ENCODE measurements at regions not wholly inside any gene's neighbourhood (a gene's known extent, or its start where the extent isn't known, plus 50 kb on each side); places are given as distances from the start of the nearest gene placed in this dataset.

- TF ChIP-seq CTCF (IDR thresholded peaks at IDR 0.05; ENCODE audit: low read depth, low read length, missing control alignments) = no peak
- no peak for DNase-seq (ENCODE audit: low read depth)
- H3K4me3 ChIP-seq (ENCODE audit: low read depth, low read length) = no peak overlapping the region
Observed at GRCh38 chr2:31707992-31708391, 127.3 kb upstream of the SRD5A2 start.

GRCh38 chr2:31704561-31705212, 123.9 kb upstream of the SRD5A2 start:
- H3K4me3 ChIP-seq (ENCODE audit: low read depth, low read length) = no peak overlapping the region
- DNase-seq (ENCODE audit: low read depth) = no peak
- no peak for TF ChIP-seq CTCF (IDR thresholded peaks at IDR 0.05; ENCODE audit: low read depth, low read length, missing control alignments)

- DNase-seq (ENCODE audit: low read depth) = no peak
- TF ChIP-seq CTCF (IDR thresholded peaks at IDR 0.05; ENCODE audit: low read depth, low read length, missing control alignments) = no peak
Observed at GRCh38 chr2:31703253-31703652, 122.5 kb upstream of the SRD5A2 start.

GRCh38 chr2:31698722-31699121, 118.0 kb upstream of the SRD5A2 start:
- no peak for DNase-seq (ENCODE audit: low read depth)
- TF ChIP-seq CTCF (IDR thresholded peaks at IDR 0.05; ENCODE audit: low read depth, low read length, missing control alignments) = no peak

More at GRCh38 chr2:31703253-31703652, 122.5 kb upstream of the SRD5A2 start:
- H3K4me3 ChIP-seq (ENCODE audit: low read depth, low read length) = no peak overlapping the region

GRCh38 chr2:31696068-31696467, 115.3 kb upstream of the SRD5A2 start:
- DNase-seq (ENCODE audit: low read depth) = no peak
- H3K4me3 ChIP-seq (ENCODE audit: low read depth, low read length) = no peak overlapping the region
- no peak for TF ChIP-seq CTCF (IDR thresholded peaks at IDR 0.05; ENCODE audit: low read depth, low read length, missing control alignments)

More at GRCh38 chr2:31698722-31699121, 118.0 kb upstream of the SRD5A2 start:
- H3K4me3 ChIP-seq (ENCODE audit: low read depth, low read length) = no peak overlapping the region

GRCh38 chr2:31694444-31694843, 113.7 kb upstream of the SRD5A2 start:
- no peak for DNase-seq (ENCODE audit: low read depth)

More at GRCh38 chr2:31694444-31694843, 113.7 kb upstream of the SRD5A2 start:
- no peak overlapping the region for H3K4me3 ChIP-seq (ENCODE audit: low read depth, low read length)
- TF ChIP-seq CTCF (IDR thresholded peaks at IDR 0.05; ENCODE audit: low read depth, low read length, missing control alignments) = peak; percentile 16
